ENCODE measurements at regions not wholly inside any gene's neighbourhood (a gene's known extent, or its start where the extent isn't known, plus 50 kb on each side); places are given as distances from the start of the nearest gene placed in this dataset.

DNA sequence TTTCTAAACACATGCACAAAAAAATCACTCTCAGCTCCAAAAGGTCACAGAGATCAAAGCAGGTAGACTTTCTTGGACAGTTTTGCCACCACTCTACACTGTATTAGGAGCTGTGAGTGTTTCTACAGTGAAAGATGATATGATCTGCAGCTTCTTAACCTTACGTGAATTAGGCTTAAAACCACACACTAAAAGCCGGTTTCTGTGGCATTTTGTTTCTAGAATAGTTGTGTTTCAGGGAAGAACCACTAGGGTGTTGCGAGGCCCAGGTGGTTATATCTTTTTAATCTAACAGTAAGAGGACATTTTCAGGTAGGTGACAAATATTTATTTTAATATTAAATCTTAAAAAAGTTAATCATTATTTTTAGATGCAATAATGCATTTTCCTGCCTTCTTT is 216.4 kb downstream of the KLF5 start:
- Histone ChIP-seq H4K91ac (ENCODE audit: insufficient read depth, low read depth, low read length) (peak overlapping the region; percentile 63; the same call in 1 of the 2 replicates), H3K9me3 (ENCODE audit: control insufficient read depth, insufficient read depth, low read length) (no peaks in the 10 kb centered on the region), H3K4me3 (ENCODE audit: insufficient read depth, low read depth, low read length) (no peak overlapping the region), H2AFZ (replicated peaks; ENCODE audit: low read length, poor library complexity) (no peak overlapping the region), H3K79me1 (ENCODE audit: low read depth in 1 of 2, low read length in 2 of 2) (no peaks in the 10 kb centered on the region), H3K18ac (ENCODE audit: low read depth, low read length) (peak overlapping the region; percentile 100; the same call in 1 of the 2 replicates), H4K20me1 (ENCODE audit: insufficient read depth, low read length) (no peaks in the 10 kb centered on the region), H3K27me3 (ENCODE audit: control insufficient read depth, insufficient read depth, low read length) (no peaks in the 10 kb centered on the region), H3K36me3 (ENCODE audit: control insufficient read depth, insufficient read depth, low read length) (no peaks in the 10 kb centered on the region), H4K5ac (ENCODE audit: low read depth, low read length) (peak overlapping the region; percentile 95; the same call in 1 of the 2 replicates), H3K23ac (ENCODE audit: low read depth, low read length) (peak overlapping the region; percentile 62), H3K14ac (replicated peaks; ENCODE audit: low read depth, low read length) (0 out of 2 replicates have a peak overlapping the region, but pooled peaks have one; percentile 25), H2AK5ac (ENCODE audit: low read depth, low read length) (no peak overlapping the region), H3K9me1 (ENCODE audit: insufficient read depth, low read length) (no peaks in the 10 kb centered on the region; the same call in 1 of the 2 replicates), H3K9ac (ENCODE audit: low read depth, low read length) (no peak overlapping the region), H2BK20ac (ENCODE audit: low read depth, low read length) (peak overlapping the region; percentile 88), H3K4ac (ENCODE audit: low read depth, low read length) (peak overlapping the region; percentile 56; the same call in 1 of the 2 replicates), H3K4me2 (ENCODE audit: low read depth, low read length) (no peak overlapping the region), H2AK9ac (replicated peaks; ENCODE audit: low read depth, low read length, poor library complexity) (no peak overlapping the region), H3K56ac (ENCODE audit: extremely low read depth, insufficient read depth, low read length) (no peak overlapping the region; the same call in 1 of the 2 replicates), H4K8ac (ENCODE audit: low read depth in 2 of 2, low read length in 2 of 2) (peak overlapping the region in 1 of 2 experiments; percentile 85; a peak in 3 of 4 replicates), H3K27ac (ENCODE audit: insufficient read depth, low read length) (no peak overlapping the region; the same call in 1 of the 2 replicates), H2BK120ac (ENCODE audit: low read depth, low read length) (peak overlapping the region; percentile 99), H2BK15ac (ENCODE audit: low read depth, low read length) (peak overlapping the region; percentile 62), H2BK5ac (ENCODE audit: low read depth, low read length, poor library complexity, severe bottlenecking) (peak overlapping the region; percentile 99), H3K4me1 (ENCODE audit: control insufficient read depth, insufficient read depth, low read length) (peaks cover 13% of the 10 kb centered on the region; the same call in 1 of the 2 replicates)
- TF ChIP-seq, protein P1, sequence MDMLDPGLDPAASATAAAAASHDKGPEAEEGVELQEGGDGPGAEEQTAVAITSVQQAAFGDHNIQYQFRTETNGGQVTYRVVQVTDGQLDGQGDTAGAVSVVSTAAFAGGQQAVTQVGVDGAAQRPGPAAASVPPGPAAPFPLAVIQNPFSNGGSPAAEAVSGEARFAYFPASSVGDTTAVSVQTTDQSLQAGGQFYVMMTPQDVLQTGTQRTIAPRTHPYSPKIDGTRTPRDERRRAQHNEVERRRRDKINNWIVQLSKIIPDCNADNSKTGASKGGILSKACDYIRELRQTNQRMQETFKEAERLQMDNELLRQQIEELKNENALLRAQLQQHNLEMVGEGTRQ (IDR thresholded peaks at IDR 0.05; ENCODE audit: low read depth, low read length), result no peak
- TF ChIP-seq, protein P2, sequence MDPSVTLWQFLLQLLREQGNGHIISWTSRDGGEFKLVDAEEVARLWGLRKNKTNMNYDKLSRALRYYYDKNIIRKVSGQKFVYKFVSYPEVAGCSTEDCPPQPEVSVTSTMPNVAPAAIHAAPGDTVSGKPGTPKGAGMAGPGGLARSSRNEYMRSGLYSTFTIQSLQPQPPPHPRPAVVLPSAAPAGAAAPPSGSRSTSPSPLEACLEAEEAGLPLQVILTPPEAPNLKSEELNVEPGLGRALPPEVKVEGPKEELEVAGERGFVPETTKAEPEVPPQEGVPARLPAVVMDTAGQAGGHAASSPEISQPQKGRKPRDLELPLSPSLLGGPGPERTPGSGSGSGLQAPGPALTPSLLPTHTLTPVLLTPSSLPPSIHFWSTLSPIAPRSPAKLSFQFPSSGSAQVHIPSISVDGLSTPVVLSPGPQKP (IDR thresholded peaks at IDR 0.05; ENCODE audit: borderline replicate concordance, low read depth, low read length), result no peak
- no peak for TF ChIP-seq RCOR1 (IDR thresholded peaks at IDR 0.05; ENCODE audit: insufficient replicate concordance, low read length)
- TF ChIP-seq SMC3 (IDR thresholded peaks at IDR 0.05; ENCODE audit: low read depth, low read length), result no peak
- no peak for TF ChIP-seq CEBPB (IDR thresholded peaks at IDR 0.05; ENCODE audit: low read depth, low read length)
- no peak for TF ChIP-seq MAZ (IDR thresholded peaks at IDR 0.05; ENCODE audit: borderline replicate concordance, low read depth, low read length)
- TF ChIP-seq BHLHE40 (IDR thresholded peaks at IDR 0.05; ENCODE audit: low read depth, low read length), result no peak
- TF ChIP-seq, protein P3, sequence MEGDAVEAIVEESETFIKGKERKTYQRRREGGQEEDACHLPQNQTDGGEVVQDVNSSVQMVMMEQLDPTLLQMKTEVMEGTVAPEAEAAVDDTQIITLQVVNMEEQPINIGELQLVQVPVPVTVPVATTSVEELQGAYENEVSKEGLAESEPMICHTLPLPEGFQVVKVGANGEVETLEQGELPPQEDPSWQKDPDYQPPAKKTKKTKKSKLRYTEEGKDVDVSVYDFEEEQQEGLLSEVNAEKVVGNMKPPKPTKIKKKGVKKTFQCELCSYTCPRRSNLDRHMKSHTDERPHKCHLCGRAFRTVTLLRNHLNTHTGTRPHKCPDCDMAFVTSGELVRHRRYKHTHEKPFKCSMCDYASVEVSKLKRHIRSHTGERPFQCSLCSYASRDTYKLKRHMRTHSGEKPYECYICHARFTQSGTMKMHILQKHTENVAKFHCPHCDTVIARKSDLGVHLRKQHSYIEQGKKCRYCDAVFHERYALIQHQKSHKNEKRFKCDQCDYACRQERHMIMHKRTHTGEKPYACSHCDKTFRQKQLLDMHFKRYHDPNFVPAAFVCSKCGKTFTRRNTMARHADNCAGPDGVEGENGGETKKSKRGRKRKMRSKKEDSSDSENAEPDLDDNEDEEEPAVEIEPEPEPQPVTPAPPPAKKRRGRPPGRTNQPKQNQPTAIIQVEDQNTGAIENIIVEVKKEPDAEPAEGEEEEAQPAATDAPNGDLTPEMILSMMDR (conservative IDR thresholded peaks at IDR 0.05; ENCODE audit: low read depth, low read length), result no peak
- no peak for TF ChIP-seq FOS (IDR thresholded peaks at IDR 0.05; ENCODE audit: low read depth, low read length)
- TF ChIP-seq CHD1 (IDR thresholded peaks at IDR 0.05; ENCODE audit: low read depth, low read length), result no peak
- no peak for TF ChIP-seq RAD21 (IDR thresholded peaks at IDR 0.05; ENCODE audit: low read length)
- TF ChIP-seq POLR2A (IDR thresholded peaks at IDR 0.05; ENCODE audit: low read depth, low read length), result no peak
- no peak for TF ChIP-seq RFX5 (IDR thresholded peaks at IDR 0.05; ENCODE audit: low read depth, low read length)
- no peak for TF ChIP-seq MXI1 (IDR thresholded peaks at IDR 0.05; ENCODE audit: borderline replicate concordance, low read depth, low read length)
- no peak for TF ChIP-seq NFE2L2 (IDR thresholded peaks at IDR 0.05; ENCODE audit: low read depth, low read length)
- no peak for TF ChIP-seq MAFK (IDR thresholded peaks at IDR 0.05; ENCODE audit: low read depth, low read length)
- ATAC-seq (ENCODE audit: low read depth) (no peak), DNase-seq (no peak)
- intact Hi-C loops (cut with micrococcal nuclease) (loop anchor here (10.0 kb wide), 1 partner anchor 140 kb away; no protein-coding TSS in a partner anchor), in situ Hi-C loops (cut with MboI; ENCODE audit: low sequenced_read_pairs) (no loop called here), dilution Hi-C loops (cut with HindIII; ENCODE audit: low sequenced_read_pairs, unreplicated experiment) (no loop called here)
- ChIA-PET CTCF (interaction anchor here (0.7 to 0.9 kb wide), 2 partner anchors 9 to 11 kb away, joined by 3 to 7 read pairs; no protein-coding TSS in a partner anchor), POLR2A (ENCODE audit: unreplicated experiment) (no interaction called here)
- no TSS peak for BruUV-seq (replicated peaks)
- WGBS, 2 experiments (ENCODE audit: extremely low coverage in 2 of 2, insufficient read length in 1 of 2), result no CpG with 5 or more reads among the region's 3 CpGs
